ENCODE measurements at regions not wholly inside any gene's neighbourhood (a gene's known extent, or its start where the extent isn't known, plus 50 kb on each side); places are given as distances from the start of the nearest gene placed in this dataset.

DNA sequence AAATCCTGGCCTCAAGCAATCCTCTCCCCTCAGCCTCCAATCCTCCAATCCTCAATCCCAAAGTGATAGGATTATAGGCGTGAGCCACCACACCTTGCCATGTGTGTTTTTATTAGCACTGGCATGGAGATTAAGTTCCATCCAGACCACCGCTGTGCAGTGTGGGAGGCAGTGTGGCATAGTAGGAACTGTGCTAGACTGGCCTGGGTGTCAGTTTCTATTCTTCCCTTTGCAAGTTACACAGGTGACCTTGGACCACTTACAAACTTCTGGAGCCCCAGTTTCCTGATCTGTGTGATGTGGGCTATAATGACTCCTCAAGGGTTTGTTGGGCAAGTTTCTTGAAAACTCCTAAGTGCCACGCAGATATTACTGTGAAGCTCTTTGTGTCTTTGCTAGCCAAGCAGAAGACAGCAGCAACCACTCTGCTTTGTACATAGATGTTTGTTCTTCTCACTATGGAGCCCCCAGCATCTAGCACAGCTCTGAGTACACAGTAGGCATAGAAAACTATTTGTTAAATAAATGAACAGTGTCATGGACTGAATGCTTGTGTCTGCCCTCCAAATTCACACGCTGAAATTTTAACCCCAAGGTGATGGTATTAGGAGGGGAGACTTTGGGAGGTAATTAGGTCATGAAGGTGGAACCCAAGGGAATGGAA, 93.0 kb downstream of the LBH start:
- TF ChIP-seq, protein P1, sequence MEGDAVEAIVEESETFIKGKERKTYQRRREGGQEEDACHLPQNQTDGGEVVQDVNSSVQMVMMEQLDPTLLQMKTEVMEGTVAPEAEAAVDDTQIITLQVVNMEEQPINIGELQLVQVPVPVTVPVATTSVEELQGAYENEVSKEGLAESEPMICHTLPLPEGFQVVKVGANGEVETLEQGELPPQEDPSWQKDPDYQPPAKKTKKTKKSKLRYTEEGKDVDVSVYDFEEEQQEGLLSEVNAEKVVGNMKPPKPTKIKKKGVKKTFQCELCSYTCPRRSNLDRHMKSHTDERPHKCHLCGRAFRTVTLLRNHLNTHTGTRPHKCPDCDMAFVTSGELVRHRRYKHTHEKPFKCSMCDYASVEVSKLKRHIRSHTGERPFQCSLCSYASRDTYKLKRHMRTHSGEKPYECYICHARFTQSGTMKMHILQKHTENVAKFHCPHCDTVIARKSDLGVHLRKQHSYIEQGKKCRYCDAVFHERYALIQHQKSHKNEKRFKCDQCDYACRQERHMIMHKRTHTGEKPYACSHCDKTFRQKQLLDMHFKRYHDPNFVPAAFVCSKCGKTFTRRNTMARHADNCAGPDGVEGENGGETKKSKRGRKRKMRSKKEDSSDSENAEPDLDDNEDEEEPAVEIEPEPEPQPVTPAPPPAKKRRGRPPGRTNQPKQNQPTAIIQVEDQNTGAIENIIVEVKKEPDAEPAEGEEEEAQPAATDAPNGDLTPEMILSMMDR (IDR thresholded peaks at IDR 0.05) = no peak
- TF ChIP-seq EP300 (IDR thresholded peaks at IDR 0.05) = no peak

Data from upper lobe of left lung (tissue), 4 donors.